GM23338 (cell line): ENCODE measurements at regions not wholly inside any gene's neighbourhood (a gene's known extent, or its start where the extent isn't known, plus 50 kb on each side); places are given as distances from the start of the nearest gene placed in this dataset.

Experiments used
- ATAC-seq: fragments of 200-7000 bp; cut with Tn5 transposase; 3 replicates; pipeline ENCODE4 v1.9.1; 2020
- DNase-seq: peaks from one replicate; pipeline ENCODE4 v3.0.0-alpha.2; 2015; ENCODE audit warnings: low spot score
- H2AFZ ChIP-seq: fragments of 200-600 bp; sonication (generic); 2 replicates; pipeline ENCODE4 v1.8.0; 2016; ENCODE audit warnings: antibody characterized with exemption, mild to moderate bottlenecking, moderate library complexity
- H3F3A ChIP-seq: fragments of 200-600 bp; sonication (generic); replicated peaks from 2 replicates; pipeline ENCODE4 v1.8.0; 2017; ENCODE audit warnings: antibody characterized with exemption, mixed run types, low read depth
- H3K27ac ChIP-seq: fragments of 200-600 bp; sonication (generic); 2 replicates; pipeline ENCODE4 v1.6.1; 2016; ENCODE audit warnings: low read depth
- H3K27me3 ChIP-seq: fragments of 200-600 bp; sonication (generic); 2 replicates; pipeline ENCODE4 v1.8.0; 2016; ENCODE audit warnings: mild to moderate bottlenecking, mixed run types, moderate library complexity; ENCODE audit not compliant: insufficient read depth
- H3K36me3 ChIP-seq: fragments of 200-600 bp; sonication (generic); 2 replicates; pipeline ENCODE4 v1.8.0; 2016; ENCODE audit warnings: mild to moderate bottlenecking; ENCODE audit not compliant: insufficient read depth
- H3K4me1 ChIP-seq: fragments of 200-600 bp; sonication (generic); 2 replicates; pipeline ENCODE4 v1.8.0; 2016; ENCODE audit warnings: mild to moderate bottlenecking, moderate library complexity; ENCODE audit not compliant: insufficient read depth
- H3K4me2 ChIP-seq: fragments of 200-600 bp; sonication (generic); 2 replicates; pipeline ENCODE4 v1.7.1; 2017; ENCODE audit warnings: mixed run types
- H3K4me3 ChIP-seq: fragments of 200-600 bp; sonication (generic); 2 replicates; pipeline ENCODE4 v1.6.1; 2016; ENCODE audit warnings: mixed run types
- H3K79me2 ChIP-seq: fragments of 200-600 bp; sonication (generic); replicated peaks from 2 replicates; pipeline ENCODE4 v1.8.0; 2017; ENCODE audit warnings: mild to moderate bottlenecking; ENCODE audit not compliant: insufficient read depth
- H3K9me2 ChIP-seq: fragments of 200-600 bp; sonication (generic); 2 replicates; pipeline ENCODE4 v1.8.0; 2017; ENCODE audit not compliant: insufficient read depth
- H4K20me1 ChIP-seq: fragments of 200-600 bp; sonication (generic); replicated peaks from 2 replicates; pipeline ENCODE4 v1.8.0; 2017; ENCODE audit warnings: mild to moderate bottlenecking; ENCODE audit not compliant: insufficient read depth
- H3K27ac Mint-ChIP-seq: 2 replicates; pipeline ENCODE4 v1.8.0; 2020; ENCODE audit warnings: inconsistent platforms, mild to moderate bottlenecking, moderate library complexity, mixed read lengths
- H3K27me3 Mint-ChIP-seq: 3 replicates; pipeline ENCODE4 v1.8.0; 2022; ENCODE audit warnings: low read depth, mild to moderate bottlenecking, moderate library complexity, mixed read lengths, inconsistent platforms; ENCODE audit not compliant: insufficient read depth, poor library complexity
- H3K36me3 Mint-ChIP-seq: 3 replicates; pipeline ENCODE4 v1.8.0; 2021; ENCODE audit warnings: low read depth, mild to moderate bottlenecking, inconsistent platforms, moderate library complexity, mixed read lengths
- H3K4me1 Mint-ChIP-seq: 3 replicates; pipeline ENCODE4 v1.8.0; 2020; ENCODE audit warnings: mild to moderate bottlenecking, inconsistent platforms, mixed read lengths
- H3K4me3 Mint-ChIP-seq: 3 replicates; pipeline ENCODE4 v1.8.0; 2021; ENCODE audit warnings: moderate library complexity, mild to moderate bottlenecking, inconsistent platforms, mixed read lengths
- H3K9me3 Mint-ChIP-seq: 3 replicates; pipeline ENCODE4 v1.8.0; 2020; ENCODE audit warnings: moderate library complexity, mild to moderate bottlenecking, inconsistent platforms, mixed read lengths
- CTCF ChIP-seq, 2 experiments: fragments of 200-600 bp in 1 of 2; sonication (generic) in 1 of 2; conservative IDR thresholded peaks; 2 replicates each; pipeline versions ENCODE4 v1.5.1 to v1.6.1; 2016 to 2017; ENCODE audit warnings: antibody characterized with exemption in 2 of 2, low read depth in 2 of 2, mild to moderate bottlenecking in 2 of 2, moderate library complexity in 1 of 2
- EZH2 ChIP-seq: fragments of 200-600 bp; sonication (generic); IDR thresholded peaks from one replicate; pipeline ENCODE4 v1.8.0; 2017; ENCODE audit warnings: antibody characterized with exemption, mild to moderate bottlenecking, low read depth; ENCODE audit not compliant: unreplicated experiment
- EZH2phosphoT487 ChIP-seq: fragments of 200-600 bp; sonication (generic); IDR thresholded peaks from one replicate; pipeline ENCODE4 v1.8.1; 2018; ENCODE audit warnings: antibody characterized with exemption; ENCODE audit not compliant: unreplicated experiment
- JUNB ChIP-seq: IDR thresholded peaks from one replicate; pipeline ENCODE4 v1.6.1; 2016; ENCODE audit warnings: antibody characterized with exemption; ENCODE audit not compliant: unreplicated experiment
- NANOG ChIP-seq: IDR thresholded peaks from 2 replicates; pipeline ENCODE4 v1.6.1; 2016; ENCODE audit warnings: antibody characterized with exemption, borderline replicate concordance
- STAT1 ChIP-seq: IDR thresholded peaks from one replicate; pipeline ENCODE4 v1.6.1; 2016; ENCODE audit warnings: antibody characterized with exemption; ENCODE audit not compliant: unreplicated experiment
- ZNF114 ChIP-seq: fragments of 250-450 bp; sonication (Bioruptor Pico); IDR thresholded peaks from 2 replicates; pipeline ENCODE4 v1.5.0; 2020; ENCODE audit warnings: mild to moderate bottlenecking, moderate library complexity
- ZNF462 ChIP-seq: fragments of 250-450 bp; sonication (Bioruptor Pico); IDR thresholded peaks from 2 replicates; pipeline ENCODE4 v1.5.0; 2020; ENCODE audit warnings: mild to moderate bottlenecking, moderate library complexity
- TF ChIP-seq, protein P1 (sequence below): IDR thresholded peaks from one replicate; pipeline ENCODE4 v1.6.1; 2018; ENCODE audit warnings: antibody characterized with exemption; ENCODE audit not compliant: unreplicated experiment

- Histone ChIP-seq H3K4me2 (no peak overlapping the region), H3K27me3 (no peaks in the 10 kb centered on the region), H3K27ac (no peak overlapping the region), H3K4me1 (no peaks in the 10 kb centered on the region), H3K9me2 (no peaks in the 10 kb centered on the region), H3F3A (no peaks in the 10 kb centered on the region), H2AFZ (no peak overlapping the region), H4K20me1 (no peaks in the 10 kb centered on the region), H3K79me2 (no peaks in the 10 kb centered on the region), H3K36me3 (no peaks in the 10 kb centered on the region), H3K4me3 (no peak overlapping the region)
- Mint-ChIP-seq H3K27ac (no peak overlapping the region), H3K4me3 (no peak overlapping the region), H3K9me3 (peaks cover 11% of the 10 kb centered on the region), H3K27me3 (no peaks in the 10 kb centered on the region), H3K4me1 (no peaks in the 10 kb centered on the region), H3K36me3 (peaks cover 5% of the 10 kb centered on the region; the same call in 2 of the 3 replicates)
- ATAC-seq (no peak), DNase-seq (no peak)
- no peak for TF ChIP-seq ZNF114 (CRISPR knock-in tag)
These were observed 221.4 kb upstream of the PITRM1 start for GRCh38 chr10:3393958-3394357.

DNA sequence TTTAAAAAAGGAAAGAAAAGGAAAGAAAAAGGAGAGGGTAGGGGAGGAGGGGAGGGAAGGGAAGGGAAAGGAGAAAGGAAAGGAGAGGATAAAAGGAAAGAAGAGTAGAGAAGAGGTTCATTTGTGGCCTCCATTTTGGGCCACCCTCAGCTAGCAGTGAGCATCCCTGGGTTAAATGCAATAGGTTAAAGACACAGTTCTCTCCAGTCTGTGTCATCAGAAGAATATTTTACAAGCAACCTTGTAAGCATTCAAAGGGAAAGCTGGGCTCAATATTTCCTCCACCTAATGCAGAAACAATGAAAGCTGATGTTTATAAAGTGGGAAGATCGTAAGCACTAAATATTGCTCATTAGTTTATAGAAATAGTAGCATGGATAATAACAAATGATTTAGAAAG is 219.1 kb upstream of the PITRM1 start:
- ATAC-seq (no peak), DNase-seq (no peak)
- Histone ChIP-seq H4K20me1 (no peaks in the 10 kb centered on the region), H2AFZ (no peak overlapping the region), H3K4me2 (no peak overlapping the region), H3K4me1 (no peaks in the 10 kb centered on the region), H3K27me3 (no peaks in the 10 kb centered on the region), H3K27ac (no peak overlapping the region), H3K36me3 (no peaks in the 10 kb centered on the region), H3K9me2 (no peaks in the 10 kb centered on the region), H3K79me2 (no peaks in the 10 kb centered on the region), H3K4me3 (no peak overlapping the region), H3F3A (no peaks in the 10 kb centered on the region)
- no peak for TF ChIP-seq JUNB
- TF ChIP-seq ZNF114 (CRISPR knock-in tag): no peak
- no peak for TF ChIP-seq STAT1
- TF ChIP-seq EZH2: no peak
- TF ChIP-seq, protein P1, sequence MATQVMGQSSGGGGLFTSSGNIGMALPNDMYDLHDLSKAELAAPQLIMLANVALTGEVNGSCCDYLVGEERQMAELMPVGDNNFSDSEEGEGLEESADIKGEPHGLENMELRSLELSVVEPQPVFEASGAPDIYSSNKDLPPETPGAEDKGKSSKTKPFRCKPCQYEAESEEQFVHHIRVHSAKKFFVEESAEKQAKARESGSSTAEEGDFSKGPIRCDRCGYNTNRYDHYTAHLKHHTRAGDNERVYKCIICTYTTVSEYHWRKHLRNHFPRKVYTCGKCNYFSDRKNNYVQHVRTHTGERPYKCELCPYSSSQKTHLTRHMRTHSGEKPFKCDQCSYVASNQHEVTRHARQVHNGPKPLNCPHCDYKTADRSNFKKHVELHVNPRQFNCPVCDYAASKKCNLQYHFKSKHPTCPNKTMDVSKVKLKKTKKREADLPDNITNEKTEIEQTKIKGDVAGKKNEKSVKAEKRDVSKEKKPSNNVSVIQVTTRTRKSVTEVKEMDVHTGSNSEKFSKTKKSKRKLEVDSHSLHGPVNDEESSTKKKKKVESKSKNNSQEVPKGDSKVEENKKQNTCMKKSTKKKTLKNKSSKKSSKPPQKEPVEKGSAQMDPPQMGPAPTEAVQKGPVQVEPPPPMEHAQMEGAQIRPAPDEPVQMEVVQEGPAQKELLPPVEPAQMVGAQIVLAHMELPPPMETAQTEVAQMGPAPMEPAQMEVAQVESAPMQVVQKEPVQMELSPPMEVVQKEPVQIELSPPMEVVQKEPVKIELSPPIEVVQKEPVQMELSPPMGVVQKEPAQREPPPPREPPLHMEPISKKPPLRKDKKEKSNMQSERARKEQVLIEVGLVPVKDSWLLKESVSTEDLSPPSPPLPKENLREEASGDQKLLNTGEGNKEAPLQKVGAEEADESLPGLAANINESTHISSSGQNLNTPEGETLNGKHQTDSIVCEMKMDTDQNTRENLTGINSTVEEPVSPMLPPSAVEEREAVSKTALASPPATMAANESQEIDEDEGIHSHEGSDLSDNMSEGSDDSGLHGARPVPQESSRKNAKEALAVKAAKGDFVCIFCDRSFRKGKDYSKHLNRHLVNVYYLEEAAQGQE: no peak
- no peak for TF ChIP-seq ZNF462 (CRISPR knock-in tag)
- no peak for TF ChIP-seq EZH2phosphoT487
- no peak for TF ChIP-seq CTCF (conservative IDR thresholded peaks at IDR 0.05; ENCODE audit: low read depth in 2 of 2)
- no peak for TF ChIP-seq NANOG
- Mint-ChIP-seq H3K27ac (no peak overlapping the region), H3K4me1 (no peaks in the 10 kb centered on the region), H3K36me3 (peaks cover 5% of the 10 kb centered on the region; the same call in 2 of the 3 replicates), H3K27me3 (no peaks in the 10 kb centered on the region), H3K4me3 (no peak overlapping the region), H3K9me3 (peaks cover 11% of the 10 kb centered on the region)
